Tibial nerve (tissue), 4 donors: ENCODE measurements at regions not wholly inside any gene's neighbourhood (a gene's known extent, or its start where the extent isn't known, plus 50 kb on each side); places are given as distances from the start of the nearest gene placed in this dataset.
A peak's percentile ranks its signal among the peaks of the same experiment; 100 is the strongest.

Source experiments
- DNase-seq, 2 donors: peaks; one replicate each; pipeline ENCODE4 v3.0.0-alpha.2; 2019; ENCODE audit warnings: low spot score in 2 of 2
- H3K27ac ChIP-seq, 4 donors: fragments of 200-600 bp; sonication (generic) in 3 of 4; one replicate each; pipeline ENCODE4 v1.5.1; 2017 to 2019; ENCODE audit warnings: mild to moderate bottlenecking in 1 of 4
- H3K27me3 ChIP-seq, 2 donors: fragments of 200-600 bp; sonication (generic) in 1 of 2; one replicate each; pipeline versions ENCODE4 v1.5.1 to v1.6.0; 2017 to 2019
- H3K36me3 ChIP-seq, 3 donors: fragments of 200-600 bp; sonication (generic); one replicate each; pipeline ENCODE4 v1.5.1; 2018 to 2019
- H3K4me1 ChIP-seq, 4 donors: fragments of 200-600 bp; sonication (generic) in 3 of 4; one replicate each; pipeline ENCODE4 v1.5.1; 2017 to 2019
- H3K4me3 ChIP-seq, 4 donors: fragments of 200-600 bp; sonication (generic) in 3 of 4; one replicate each; pipeline ENCODE4 v1.5.1; 2017 to 2019; ENCODE audit warnings: mild to moderate bottlenecking in 1 of 4, moderate library complexity in 1 of 4
- H3K9me3 ChIP-seq, 4 donors: fragments of 200-600 bp; sonication (generic) in 3 of 4; one replicate each; pipeline ENCODE4 v1.5.1; 2017 to 2019
- CTCF ChIP-seq, 5 experiments: fragments of 200-600 bp in 3 of 5; fragments of 450-650 bp in 2 of 5; sonication (generic) in 3 of 5; IDR thresholded peaks; one replicate each; pipeline ENCODE4 v1.5.1; 2016 to 2019; ENCODE audit warnings: antibody characterized with exemption in 5 of 5, mild to moderate bottlenecking in 3 of 5, moderate library complexity in 2 of 5
- EP300 ChIP-seq, 2 donors: sonication (generic); formaldehyde crosslinking; IDR thresholded peaks; one replicate each; pipeline ENCODE4 v1.6.1; 2017; ENCODE audit warnings: antibody characterized with exemption in 2 of 2, mild to moderate bottlenecking in 1 of 2
- POLR2A ChIP-seq, 2 donors: fragments of 450-650 bp; IDR thresholded peaks; one replicate each; pipeline ENCODE4 v1.6.1; 2017; ENCODE audit warnings: antibody characterized with exemption in 2 of 2, mild to moderate bottlenecking in 2 of 2, moderate library complexity in 2 of 2
- WGBS, 2 donors: methylation state at CpG; one replicate each; pipeline ENCODE4 v1.1.5; 2018; 5-methylcytosine and 5-hydroxymethylcytosine counted together

- Histone ChIP-seq H3K36me3 (no peaks in the 10 kb centered on the region), H3K27ac (no peak overlapping the region), H3K4me3 (no peak overlapping the region), H3K27me3 (no peaks in the 10 kb centered on the region), H3K4me1 (peaks cover 0 to 30% (median 15%) of the 10 kb centered on the region in 4 donors), H3K9me3 (no peaks in the 10 kb centered on the region)
- WGBS, 2 donors = 92 to 96% methylated on average over 2 of the region's 2 CpGs
- TF ChIP-seq CTCF (IDR thresholded peaks at IDR 0.05) (no peak), EP300 (IDR thresholded peaks at IDR 0.05) (no peak), POLR2A (IDR thresholded peaks at IDR 0.05) (no peak)
- no peak for DNase-seq
Measured at GRCh38 chr6:140058863-140059262, 684.4 kb upstream of the CITED2 start.

- DNase-seq = no peak
- WGBS, 2 donors = 86 to 88% methylated on average over 6 of the region's 6 CpGs
- Histone ChIP-seq H3K4me1 (no peaks in the 10 kb centered on the region), H3K36me3 (no peaks in the 10 kb centered on the region), H3K4me3 (no peak overlapping the region), H3K27me3 (no peaks in the 10 kb centered on the region), H3K9me3 (no peaks in the 10 kb centered on the region), H3K27ac (no peak overlapping the region)
- peak in 1 of 5 experiments; percentile 10 for TF ChIP-seq CTCF (IDR thresholded peaks at IDR 0.05)
- no peak for TF ChIP-seq EP300 (IDR thresholded peaks at IDR 0.05)
Measured at GRCh38 chr6:140052736-140053729, 678.6 kb upstream of the CITED2 start.

- TF ChIP-seq POLR2A (IDR thresholded peaks at IDR 0.05) (no peak), CTCF (IDR thresholded peaks at IDR 0.05) (no peak), EP300 (IDR thresholded peaks at IDR 0.05) (no peak)
- Histone ChIP-seq H3K36me3 (no peaks in the 10 kb centered on the region), H3K27ac (no peak overlapping the region), H3K27me3 (no peaks in the 10 kb centered on the region), H3K4me3 (no peak overlapping the region), H3K9me3 (no peaks in the 10 kb centered on the region), H3K4me1 (no peaks in the 10 kb centered on the region)
- WGBS, 2 donors = 85 to 86% methylated on average over 7 of the region's 7 CpGs
- no peak for DNase-seq
Measured at GRCh38 chr6:140051521-140052512, 677.4 kb upstream of the CITED2 start.

GRCh38 chr6:140050101-140050995 lies 675.9 kb upstream of the CITED2 start:
- no peak overlapping the region for H3K27ac ChIP-seq
- no peaks in the 10 kb centered on the region for H3K9me3 ChIP-seq
- H3K36me3 ChIP-seq = no peaks in the 10 kb centered on the region
- whole genome bisulfite sequencing, 2 donors = 85 to 91% methylated on average over 15 of the region's 15 CpGs
- DNase-seq = no peak
- H3K4me1 ChIP-seq = no peaks in the 10 kb centered on the region
- TF ChIP-seq CTCF (IDR thresholded peaks at IDR 0.05) (no peak), POLR2A (IDR thresholded peaks at IDR 0.05) (no peak), EP300 (IDR thresholded peaks at IDR 0.05) (no peak)
- no peak overlapping the region for H3K4me3 ChIP-seq
- H3K27me3 ChIP-seq = no peaks in the 10 kb centered on the region
